Activated B cell treated with CpG ODN at 0.5 μM for 24 hours (primary cell): ENCODE measurements at regions not wholly inside any gene's neighbourhood (a gene's known extent, or its start where the extent isn't known, plus 50 kb on each side); places are given as distances from the start of the nearest gene placed in this dataset.
A peak's percentile ranks its signal among the peaks of the same experiment; 100 is the strongest.

Source experiments
- ATAC-seq: fragments of 200-7000 bp; cut with Tn5 transposase; one replicate; pipeline ENCODE4 v1.10.0; 2021; ENCODE audit warnings: low read depth, mild to moderate bottlenecking, moderate library complexity
- CTCF ChIA-PET: fragments of 350-600 bp; sonication (Branson Sonifier 250); formaldehyde crosslinking; loops from one replicate; lab custom pipeline; 2021; ENCODE audit warnings: antibody characterized with exemption; lab: Charles Lee
- POLR2A ChIA-PET: fragments of 350-600 bp; sonication (Branson Sonifier 250); formaldehyde crosslinking; loops from one replicate; lab custom pipeline; 2021; ENCODE audit warnings: antibody characterized with exemption; lab: Charles Lee
- DNase-seq: peaks from one replicate; pipeline ENCODE4 v3.0.0; 2022
- H3K27ac Mint-ChIP-seq: one replicate; pipeline ENCODE4 v1.8.0; 2020; ENCODE audit warnings: mixed read lengths
- H3K27me3 Mint-ChIP-seq: one replicate; pipeline ENCODE4 v1.8.0; 2021; ENCODE audit warnings: mixed read lengths
- H3K36me3 Mint-ChIP-seq: one replicate; pipeline ENCODE4 v1.8.0; 2021; ENCODE audit warnings: low read depth, mixed read lengths
- H3K4me1 Mint-ChIP-seq: one replicate; pipeline ENCODE4 v1.8.0; 2021; ENCODE audit warnings: mixed read lengths
- H3K4me3 Mint-ChIP-seq: one replicate; pipeline ENCODE4 v1.8.0; 2020; ENCODE audit warnings: mild to moderate bottlenecking, mixed read lengths
- H3K9me3 Mint-ChIP-seq: one replicate; pipeline ENCODE4 v1.8.0; 2020; ENCODE audit warnings: mixed read lengths
- CTCF ChIP-seq: fragments of 200-600 bp; IDR thresholded peaks from one replicate; pipeline ENCODE4 v1.8.0; 2022; ENCODE audit warnings: antibody characterized with exemption, mild to moderate bottlenecking
- intact Hi-C: fragments of 100-400 bp; cut with micrococcal nuclease; formaldehyde crosslinking; loops from one replicate; pipeline ENCODE4 v1.15.1; 2024

GRCh38 chr2:64318476-64318748, 135.6 kb upstream of the LGALSL start:
- POLR2A ChIA-PET: interaction anchor here (1.2 to 1.5 kb wide), 4 partner anchors 95 to 269 kb away, joined by 3 to 4 read pairs (median 4); no protein-coding TSS in a partner anchor
- Mint-ChIP-seq H3K4me3 (no peak overlapping the region), H3K27ac (no peak overlapping the region), H3K9me3 (peaks cover 4% of the 10 kb centered on the region), H3K36me3 (no peaks in the 10 kb centered on the region), H3K27me3 (no peaks in the 10 kb centered on the region), H3K4me1 (peaks cover 7% of the 10 kb centered on the region)
- intact Hi-C loops: no loop called here
- CTCF ChIA-PET: interaction anchor here (1.2 to 2.4 kb wide), 3 partner anchors 9 to 269 kb away, joined by 3 to 16 read pairs (median 13); no protein-coding TSS in a partner anchor
- no peak for DNase-seq
- no peak for ATAC-seq
- TF ChIP-seq CTCF: no peak

- Mint-ChIP-seq H3K4me3 (no peak overlapping the region), H3K36me3 (no peaks in the 10 kb centered on the region), H3K27me3 (no peaks in the 10 kb centered on the region), H3K27ac (no peak overlapping the region), H3K4me1 (peaks cover 16% of the 10 kb centered on the region), H3K9me3 (peaks cover 4% of the 10 kb centered on the region)
- POLR2A ChIA-PET: interaction anchor here (0.6 kb wide), 1 partner anchor 212 kb away, joined by 5 read pairs; no protein-coding TSS in a partner anchor
- CTCF ChIA-PET: no interaction called here
- ATAC-seq (no peak), DNase-seq (no peak)
- TF ChIP-seq CTCF: no peak
- intact Hi-C loops: no loop called here
Measured at GRCh38 chr2:64319896-64320295, 134.1 kb upstream of the LGALSL start.

GRCh38 chr2:64322433-64322832, 131.5 kb upstream of the LGALSL start:
- DNase-seq (no peak), ATAC-seq (no peak)
- Mint-ChIP-seq H3K4me3 (no peak overlapping the region), H3K27me3 (no peaks in the 10 kb centered on the region), H3K36me3 (no peaks in the 10 kb centered on the region), H3K4me1 (peaks cover 41% of the 10 kb centered on the region), H3K27ac (no peak overlapping the region), H3K9me3 (peaks cover 4% of the 10 kb centered on the region)
- ChIA-PET CTCF (interaction anchor here (1.3 kb wide), 1 partner anchor 273 kb away, joined by 4 read pairs; no protein-coding TSS in a partner anchor), POLR2A (no interaction called here)
- no peak for TF ChIP-seq CTCF
- intact Hi-C loops: no loop called here

GRCh38 chr2:64323197-64323596, 130.8 kb upstream of the LGALSL start:
- Mint-ChIP-seq H3K4me1 (peaks cover 43% of the 10 kb centered on the region), H3K27me3 (no peaks in the 10 kb centered on the region), H3K4me3 (no peak overlapping the region), H3K36me3 (no peaks in the 10 kb centered on the region), H3K27ac (no peak overlapping the region), H3K9me3 (peaks cover 4% of the 10 kb centered on the region)
- intact Hi-C loops: no loop called here
- DNase-seq (no peak), ATAC-seq (no peak)
- ChIA-PET CTCF (interaction anchor here (1.3 kb wide), 1 partner anchor 273 kb away, joined by 4 read pairs; no protein-coding TSS in a partner anchor), POLR2A (no interaction called here)
- no peak for TF ChIP-seq CTCF

GRCh38 chr2:64324746-64325410, 129.1 kb upstream of the LGALSL start:
- H3K4me3 Mint-ChIP-seq: peak overlapping the region; percentile 73
- ChIA-PET POLR2A (interaction anchor here (0.6 to 6.4 kb wide), 18 partner anchors 9 to 274 kb away, joined by 3 to 115 read pairs (median 6); partner anchors contain the start of gene AFTPH), CTCF (interaction anchor here (1.1 to 8.8 kb wide), 5 partner anchors 13 to 271 kb away, joined by 4 to 321 read pairs (median 27); no protein-coding TSS in a partner anchor)
- ATAC-seq: no peak
- DNase-seq: no peak
- no peaks in the 10 kb centered on the region for H3K36me3 Mint-ChIP-seq
- peak overlapping the region; percentile 96 for H3K27ac Mint-ChIP-seq
- H3K9me3 Mint-ChIP-seq: peaks cover 4% of the 10 kb centered on the region
- peaks cover 51% of the 10 kb centered on the region for H3K4me1 Mint-ChIP-seq
- TF ChIP-seq CTCF: no peak
- no peaks in the 10 kb centered on the region for H3K27me3 Mint-ChIP-seq
- intact Hi-C loops: loop anchor here (5.0 kb wide), 2 partner anchors 98 to 428 kb away; no protein-coding TSS in a partner anchor
